GM19238 (cell line): ENCODE measurements at regions not wholly inside any gene's neighbourhood (a gene's known extent, or its start where the extent isn't known, plus 50 kb on each side); places are given as distances from the start of the nearest gene placed in this dataset.
"Not testable (repeated sequence)": the region's sequence is repeated elsewhere in the genome, so short reads cannot be mapped to it uniquely, and the experiment has no call there.

Experiments
- DNase-seq: peaks from one replicate; pipeline ENCODE4 v3.0.0; 2011; ENCODE audit warnings: low spot score; ENCODE audit not compliant: insufficient read length

GRCh38 chr3:44125882-44126281 lies 115.8 kb upstream of the TOPAZ1 start:
- DNase-seq, result no peak

GRCh38 chr3:44128057-44128775 lies 113.5 kb upstream of the TOPAZ1 start:
- DNase-seq, result no peak

- DNase-seq, result no peak
Measured at GRCh38 chr3:44130249-44130648, 111.4 kb upstream of the TOPAZ1 start.

GRCh38 chr3:44132061-44132460 lies 109.6 kb upstream of the TOPAZ1 start:
- no peak for DNase-seq

- DNase-seq, result no peak
Measured at GRCh38 chr3:44132593-44132992, 109.1 kb upstream of the TOPAZ1 start.

- no peak for DNase-seq
Measured at GRCh38 chr3:44136421-44136820, 105.3 kb upstream of the TOPAZ1 start.

- no peak for DNase-seq
Measured at GRCh38 chr3:44146073-44146472, 95.6 kb upstream of the TOPAZ1 start.

- no peak for DNase-seq
Measured at GRCh38 chr3:44159696-44160300, 81.9 kb upstream of the TOPAZ1 start.

GRCh38 chr3:44160818-44161217 lies 80.9 kb upstream of the TOPAZ1 start:
- no peak for DNase-seq

- no peak for DNase-seq
Measured at GRCh38 chr3:44171891-44172290, 69.8 kb upstream of the TOPAZ1 start.

GRCh38 chr3:44172701-44173100 lies 69.0 kb upstream of the TOPAZ1 start:
- DNase-seq, result not testable (repeated sequence)

- no peak for DNase-seq
Measured at GRCh38 chr3:44173263-44173662, 68.4 kb upstream of the TOPAZ1 start.

- DNase-seq, result no peak
Measured at GRCh38 chr3:44175070-44175469, 66.6 kb upstream of the TOPAZ1 start.

- no peak for DNase-seq
Measured at GRCh38 chr3:44179246-44179645, 62.4 kb upstream of the TOPAZ1 start.

GRCh38 chr3:44184319-44184953 lies 57.2 kb upstream of the TOPAZ1 start:
- no peak for DNase-seq

- DNase-seq, result no peak
Measured at GRCh38 chr3:44185396-44185915, 56.2 kb upstream of the TOPAZ1 start.

- DNase-seq, result no peak
Measured at GRCh38 chr3:44186111-44186672, 55.5 kb upstream of the TOPAZ1 start.

- no peak for DNase-seq
Measured at GRCh38 chr3:44186712-44187111, 55.0 kb upstream of the TOPAZ1 start.
